Endodermal cell (in vitro differentiated cells): ENCODE measurements at regions not wholly inside any gene's neighbourhood (a gene's known extent, or its start where the extent isn't known, plus 50 kb on each side); places are given as distances from the start of the nearest gene placed in this dataset.

Experiments
- DNase-seq: peaks from one replicate; pipeline ENCODE4 v3.0.0-alpha.2; 2017
- H3K27ac ChIP-seq: 2 replicates; pipeline ENCODE4 v1.5.1; 2013; ENCODE audit warnings: mild to moderate bottlenecking, low read depth, low read length, moderate library complexity
- H3K27me3 ChIP-seq: 2 replicates; pipeline ENCODE4 v1.6.1; 2013; ENCODE audit warnings: mild to moderate bottlenecking, low read length, moderate library complexity; ENCODE audit not compliant: insufficient read depth, control insufficient read depth, poor library complexity, severe bottlenecking
- H3K36me3 ChIP-seq: 2 replicates; pipeline ENCODE4 v1.7.0; 2013; ENCODE audit warnings: mild to moderate bottlenecking, low read length, moderate library complexity; ENCODE audit not compliant: control insufficient read depth, insufficient read depth
- H3K4me1 ChIP-seq: one replicate; pipeline ENCODE4 v1.7.0; 2013; ENCODE audit warnings: low read length; ENCODE audit not compliant: control insufficient read depth, insufficient read depth
- H3K4me3 ChIP-seq: 2 replicates; pipeline ENCODE4 v1.5.1; 2013; ENCODE audit warnings: mild to moderate bottlenecking, low read length, moderate library complexity
- H3K9ac ChIP-seq: 2 replicates; pipeline ENCODE4 v1.6.1; 2013; ENCODE audit warnings: mild to moderate bottlenecking, low read length, moderate library complexity; ENCODE audit not compliant: poor library complexity, severe bottlenecking; ENCODE audit errors: extremely low read depth
- H3K9me3 ChIP-seq: 2 replicates; pipeline ENCODE4 v1.6.1; 2013; ENCODE audit warnings: mild to moderate bottlenecking, low read length, moderate library complexity; ENCODE audit not compliant: control insufficient read depth
- H3K27ac Mint-ChIP-seq: 2 replicates; pipeline ENCODE4 v1.8.0; 2020; ENCODE audit warnings: mixed read lengths
- H3K27me3 Mint-ChIP-seq: 2 replicates; pipeline ENCODE4 v1.8.0; 2021; ENCODE audit warnings: mild to moderate bottlenecking, mixed read lengths; ENCODE audit not compliant: insufficient read depth
- H3K36me3 Mint-ChIP-seq: 2 replicates; pipeline ENCODE4 v1.8.0; 2020; ENCODE audit warnings: low read depth, mixed read lengths
- H3K4me1 Mint-ChIP-seq: 2 replicates; pipeline ENCODE4 v1.8.0; 2020; ENCODE audit warnings: mixed read lengths
- H3K4me3 Mint-ChIP-seq: 2 replicates; pipeline ENCODE4 v1.8.0; 2020; ENCODE audit warnings: mild to moderate bottlenecking, moderate library complexity, mixed read lengths
- H3K9me3 Mint-ChIP-seq: 2 replicates; pipeline ENCODE4 v1.8.0; 2020; ENCODE audit warnings: mild to moderate bottlenecking, mixed read lengths
- WGBS, 2 experiments: methylation state at CpG; one replicate each; pipeline versions ENCODE4 v1.1.5 to v1.1.7; 2013; ENCODE audit warnings: missing lambda C conversion rate in 2 of 2, mixed read lengths in 1 of 2; ENCODE audit not compliant: insufficient coverage in 1 of 2, insufficient read length in 1 of 2; 5-methylcytosine and 5-hydroxymethylcytosine counted together
- TF ChIP-seq, protein P1 (sequence below): fragments of 200-600 bp; sonication (generic); conservative IDR thresholded peaks from 2 replicates; pipeline ENCODE4 v1.5.0; 2021; ENCODE audit warnings: antibody characterized with exemption, mild to moderate bottlenecking

DNA sequence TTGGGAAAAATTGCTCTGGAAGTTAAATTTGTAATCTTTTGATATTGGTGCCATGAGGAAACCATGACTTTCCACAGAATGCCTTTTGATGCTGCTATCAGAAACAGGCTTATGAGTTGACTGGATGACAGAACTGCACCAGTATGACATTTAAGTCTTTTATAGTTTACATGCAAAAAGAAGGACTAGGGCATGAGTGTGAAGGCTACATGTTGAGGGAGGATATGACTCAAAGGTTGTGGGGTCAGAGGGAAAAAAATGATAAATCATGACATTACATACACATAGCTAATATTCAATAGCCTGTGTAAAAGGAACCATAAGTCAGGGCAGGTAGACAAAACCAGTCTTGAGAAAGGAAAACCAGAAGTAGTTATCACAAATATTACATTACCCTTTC, 182.2 kb downstream of the COL12A1 start:
- Mint-ChIP-seq H3K36me3 (no peaks in the 10 kb centered on the region), H3K4me3 (no peak overlapping the region), H3K4me1 (no peaks in the 10 kb centered on the region), H3K27me3 (no peaks in the 10 kb centered on the region), H3K27ac (no peak overlapping the region), H3K9me3 (peaks cover 3% of the 10 kb centered on the region)
- Histone ChIP-seq H3K4me1 (no peaks in the 10 kb centered on the region), H3K9ac (no peak overlapping the region), H3K27ac (no peak overlapping the region), H3K4me3 (no peak overlapping the region), H3K9me3 (no peaks in the 10 kb centered on the region), H3K36me3 (no peaks in the 10 kb centered on the region), H3K27me3 (no peaks in the 10 kb centered on the region)
- DNase-seq = no peak
- TF ChIP-seq, protein P1, sequence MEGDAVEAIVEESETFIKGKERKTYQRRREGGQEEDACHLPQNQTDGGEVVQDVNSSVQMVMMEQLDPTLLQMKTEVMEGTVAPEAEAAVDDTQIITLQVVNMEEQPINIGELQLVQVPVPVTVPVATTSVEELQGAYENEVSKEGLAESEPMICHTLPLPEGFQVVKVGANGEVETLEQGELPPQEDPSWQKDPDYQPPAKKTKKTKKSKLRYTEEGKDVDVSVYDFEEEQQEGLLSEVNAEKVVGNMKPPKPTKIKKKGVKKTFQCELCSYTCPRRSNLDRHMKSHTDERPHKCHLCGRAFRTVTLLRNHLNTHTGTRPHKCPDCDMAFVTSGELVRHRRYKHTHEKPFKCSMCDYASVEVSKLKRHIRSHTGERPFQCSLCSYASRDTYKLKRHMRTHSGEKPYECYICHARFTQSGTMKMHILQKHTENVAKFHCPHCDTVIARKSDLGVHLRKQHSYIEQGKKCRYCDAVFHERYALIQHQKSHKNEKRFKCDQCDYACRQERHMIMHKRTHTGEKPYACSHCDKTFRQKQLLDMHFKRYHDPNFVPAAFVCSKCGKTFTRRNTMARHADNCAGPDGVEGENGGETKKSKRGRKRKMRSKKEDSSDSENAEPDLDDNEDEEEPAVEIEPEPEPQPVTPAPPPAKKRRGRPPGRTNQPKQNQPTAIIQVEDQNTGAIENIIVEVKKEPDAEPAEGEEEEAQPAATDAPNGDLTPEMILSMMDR = no peak

- DNase-seq = no peak
- Histone ChIP-seq H3K27ac (no peak overlapping the region), H3K36me3 (no peaks in the 10 kb centered on the region), H3K9ac (no peak overlapping the region), H3K27me3 (no peaks in the 10 kb centered on the region), H3K9me3 (no peaks in the 10 kb centered on the region), H3K4me3 (no peak overlapping the region), H3K4me1 (no peaks in the 10 kb centered on the region)
- TF ChIP-seq, protein P1 = no peak
- Mint-ChIP-seq H3K9me3 (peaks cover 8% of the 10 kb centered on the region), H3K27ac (no peak overlapping the region), H3K36me3 (no peaks in the 10 kb centered on the region), H3K4me1 (no peaks in the 10 kb centered on the region), H3K4me3 (no peak overlapping the region), H3K27me3 (no peaks in the 10 kb centered on the region)
- WGBS, 2 experiments = 86% methylated on average over 1 of the region's 1 CpG; no CpG with 5 or more reads in 1 of the 2 experiments
These were observed 184.9 kb downstream of the COL12A1 start for GRCh38 chr6:75020971-75021370.

DNA sequence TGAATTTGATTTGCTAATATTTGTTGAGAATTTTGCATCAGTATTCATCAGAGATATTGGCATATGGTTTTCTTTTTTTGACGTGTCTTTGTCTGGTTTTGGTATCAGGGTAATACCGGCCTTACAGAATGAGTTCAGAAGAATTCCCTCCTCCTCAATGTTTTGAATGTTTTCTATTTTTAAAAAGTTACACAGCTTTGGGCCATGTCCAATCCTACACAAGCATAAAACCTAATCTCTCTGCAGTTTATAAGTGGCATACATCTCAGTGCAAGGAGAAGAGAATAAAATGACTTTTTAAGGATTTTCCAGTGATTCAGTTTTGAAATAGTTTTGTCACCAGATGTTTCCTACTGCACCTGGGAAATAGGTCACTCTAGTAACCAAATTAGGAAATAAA, 185.5 kb downstream of the COL12A1 start:
- H3K4me1 ChIP-seq = no peaks in the 10 kb centered on the region
- H3K9me3 Mint-ChIP-seq = peaks cover 8% of the 10 kb centered on the region
- no peaks in the 10 kb centered on the region for H3K36me3 ChIP-seq
- no peaks in the 10 kb centered on the region for H3K27me3 ChIP-seq
- H3K27ac Mint-ChIP-seq = no peak overlapping the region
- H3K9ac ChIP-seq = no peak overlapping the region
- H3K4me1 Mint-ChIP-seq = no peaks in the 10 kb centered on the region
- no peak overlapping the region for H3K27ac ChIP-seq
- no peak overlapping the region for H3K4me3 ChIP-seq
- H3K27me3 Mint-ChIP-seq = no peaks in the 10 kb centered on the region
- WGBS, 2 experiments = 92 to 100% methylated on average over 1 to 2 of the region's 2 CpGs
- TF ChIP-seq, protein P1 = no peak
- H3K4me3 Mint-ChIP-seq = no peak overlapping the region
- no peak for DNase-seq
- no peaks in the 10 kb centered on the region for H3K9me3 ChIP-seq
- H3K36me3 Mint-ChIP-seq = no peaks in the 10 kb centered on the region
